Heart left ventricle (tissue), 13 donors: ENCODE measurements at regions not wholly inside any gene's neighbourhood (a gene's known extent, or its start where the extent isn't known, plus 50 kb on each side); places are given as distances from the start of the nearest gene placed in this dataset.

ENCODE experiments used
- CTCF ChIP-seq, 12 donors: fragments of 200-600 bp; sonication (generic) in 4 of 12; IDR thresholded peaks; one replicate each; pipeline versions ENCODE4 v1.5.0 to v1.8.0; 2018 to 2022; ENCODE audit warnings: antibody characterized with exemption in 12 of 12, mild to moderate bottlenecking in 5 of 12
- POLR2A ChIP-seq, 2 donors: fragments of 450-650 bp; IDR thresholded peaks; one replicate each; pipeline ENCODE4 v1.6.1; 2017; ENCODE audit warnings: antibody characterized with exemption in 2 of 2, mild to moderate bottlenecking in 2 of 2, moderate library complexity in 2 of 2
- donor health status: ischemic (EF 13 %, LVEDD 7.1; RV severe dilation, severe dysfunction).
- donor health status: DM: no; HTN: yes; CAD: no.
- donor health status: DM: no; HTN: no; CAD: no.
- donor health status: ischemic (EF 25% LVEDD 6.9; RV normal size, moderate dysfunction).
- donor health status: ischemic (EF 25% LVEDD 5.7; RV mildly dilated, moderate dysfunction).
- donor health status: ischemic (EF 35%, LVEDD 5.7; RV mildly dilated, moderate dysfunction).
- donor health status: nonischemic (EF 11% LVEDD 7.7; RV severe dilation, severe dysfunction).
- donor health status: DM: yes; HTN: yes; CAD: no.
- donor health status: PGD.
- donor health status: ischemic (EF 29% LVEDD 5.4; RV normal size, mild dysfunction).
- donor health status: nonischemic (EF 23%, LVEDD 6.1; RV moderate dilation, normal function).

GRCh38 chr10:47207281-47207615 is 92.7 kb upstream of the GDF10 start:
- no peak for TF ChIP-seq CTCF (IDR thresholded peaks at IDR 0.05)
- no peak for TF ChIP-seq POLR2A (IDR thresholded peaks at IDR 0.05)
